ENCODE measurements at regions not wholly inside any gene's neighbourhood (a gene's known extent, or its start where the extent isn't known, plus 50 kb on each side); places are given as distances from the start of the nearest gene placed in this dataset.

- FAIRE-seq (peak; percentile 81), DNase-seq (ENCODE audit: insufficient read length, low spot score) (no peak)
- no peak for TF ChIP-seq POLR2A (IDR thresholded peaks at IDR 0.05; ENCODE audit: low read depth, low read length)
Observed at GRCh38 chr20:7496394-7496991, 443.8 kb downstream of the HAO1 start.

- DNase-seq (ENCODE audit: insufficient read length, low spot score) (peak; percentile 19), FAIRE-seq (peak; percentile 98)
- TF ChIP-seq POLR2A (IDR thresholded peaks at IDR 0.05; ENCODE audit: low read depth, low read length) = no peak
Observed at GRCh38 chr20:7497985-7498384, 442.3 kb downstream of the HAO1 start.

- no peak for TF ChIP-seq POLR2A (IDR thresholded peaks at IDR 0.05; ENCODE audit: low read depth, low read length)
- FAIRE-seq (no peak), DNase-seq (ENCODE audit: insufficient read length, low spot score) (no peak)
Observed at GRCh38 chr20:7499201-7499600, 441.1 kb downstream of the HAO1 start.

DNA sequence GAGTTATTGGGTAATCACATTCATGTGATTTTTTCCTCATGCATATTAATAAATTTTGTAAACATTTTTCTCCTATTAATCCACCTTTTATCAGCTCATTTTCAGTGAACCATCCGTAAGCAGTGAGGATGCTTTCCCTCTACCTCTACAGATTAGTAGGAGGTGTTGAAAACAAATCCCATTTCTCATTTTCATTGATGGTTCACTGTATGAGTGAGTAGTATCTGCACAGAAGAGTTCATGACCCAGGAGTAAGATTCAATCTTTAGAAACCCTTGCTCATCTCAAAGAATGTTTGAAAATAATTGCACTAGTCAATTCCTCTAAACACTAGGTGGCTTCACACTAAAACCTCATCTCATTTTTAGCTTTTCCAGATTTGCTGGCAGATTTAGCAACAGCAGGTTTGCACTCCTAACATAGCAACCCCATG lies 440.0 kb downstream of the HAO1 start:
- DNase-seq (ENCODE audit: insufficient read length, low spot score) (no peak), FAIRE-seq (no peak)
- no peak for TF ChIP-seq POLR2A (IDR thresholded peaks at IDR 0.05; ENCODE audit: low read depth, low read length)

DNA sequence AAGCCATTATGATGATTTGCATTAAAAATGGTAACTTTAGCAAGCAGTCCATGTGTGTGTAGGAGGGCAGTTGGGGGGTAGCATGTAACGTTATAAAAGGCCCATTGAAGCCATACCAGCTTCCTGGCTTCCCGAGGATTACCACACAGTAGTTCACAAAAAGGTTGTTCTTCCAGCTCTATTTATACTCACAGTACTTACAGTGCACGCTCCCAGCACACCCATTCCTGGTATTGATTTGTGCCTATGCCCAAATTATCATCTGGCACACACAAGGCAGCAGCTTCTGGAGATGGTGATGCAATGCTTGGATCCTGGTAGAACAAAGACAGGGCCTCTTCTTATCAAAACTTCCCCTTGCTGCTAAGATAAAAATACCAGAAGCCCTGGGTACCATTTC lies 436.8 kb downstream of the HAO1 start:
- DNase-seq (ENCODE audit: insufficient read length, low spot score) = no peak
- FAIRE-seq = no peak
- TF ChIP-seq POLR2A (IDR thresholded peaks at IDR 0.05; ENCODE audit: low read depth, low read length) = no peak

GRCh38 chr20:7505152-7505834 lies 435.0 kb downstream of the HAO1 start:
- no peak for TF ChIP-seq POLR2A (IDR thresholded peaks at IDR 0.05; ENCODE audit: low read depth, low read length)
- DNase-seq (ENCODE audit: insufficient read length, low spot score) (no peak), FAIRE-seq (no peak)

GRCh38 chr20:7505835-7506221 lies 434.4 kb downstream of the HAO1 start:
- FAIRE-seq = no peak
- DNase-seq (ENCODE audit: insufficient read length, low spot score) = no peak
- no peak for TF ChIP-seq POLR2A (IDR thresholded peaks at IDR 0.05; ENCODE audit: low read depth, low read length)

DNA sequence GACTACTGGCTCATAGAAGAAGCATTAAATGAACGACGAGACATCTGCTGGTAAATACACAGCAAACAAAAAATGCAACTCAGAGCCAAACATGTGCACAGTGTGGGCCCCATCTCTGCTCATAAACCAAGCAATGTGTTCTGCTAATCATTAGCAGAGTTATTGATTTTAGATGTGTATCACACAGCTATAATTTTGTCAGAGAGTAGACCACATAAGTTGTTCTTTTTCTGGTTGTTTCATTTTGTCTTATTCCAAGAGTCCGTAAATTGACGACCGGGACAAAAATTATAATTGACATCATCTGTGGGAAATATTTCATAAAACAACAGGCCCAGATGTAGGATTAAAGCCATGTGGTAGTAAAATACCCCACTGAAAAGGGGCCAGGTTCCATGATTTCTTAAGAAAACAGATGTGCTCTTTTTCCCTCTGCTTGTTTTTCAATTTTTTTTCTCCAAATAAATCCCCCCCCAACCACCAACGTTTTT lies 423.6 kb downstream of the HAO1 start:
- FAIRE-seq = no peak
- TF ChIP-seq POLR2A (IDR thresholded peaks at IDR 0.05; ENCODE audit: low read depth, low read length) = no peak
- DNase-seq (ENCODE audit: insufficient read length, low spot score) = no peak

DNA sequence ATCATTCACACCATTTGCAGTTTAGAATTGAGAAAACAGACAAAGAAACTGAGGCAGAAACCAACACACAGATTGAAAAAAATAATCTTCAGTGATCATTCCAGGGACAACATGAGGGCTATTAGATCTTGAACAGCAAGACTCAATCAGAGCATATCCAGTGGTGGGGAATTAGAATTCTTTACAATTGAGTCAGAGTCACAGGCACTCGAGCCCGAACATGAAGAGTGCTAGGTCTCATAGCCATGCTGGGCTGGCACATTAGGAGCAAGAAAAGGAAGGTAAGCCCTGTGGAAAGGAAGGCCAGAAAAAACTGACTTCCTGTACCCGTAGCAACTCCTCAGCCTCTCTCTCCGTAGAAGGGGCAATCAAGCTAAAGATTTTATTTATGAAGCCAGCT lies 419.9 kb downstream of the HAO1 start:
- DNase-seq (ENCODE audit: insufficient read length, low spot score) = no peak
- TF ChIP-seq POLR2A (IDR thresholded peaks at IDR 0.05; ENCODE audit: low read depth, low read length) = no peak
- no peak for FAIRE-seq

DNA sequence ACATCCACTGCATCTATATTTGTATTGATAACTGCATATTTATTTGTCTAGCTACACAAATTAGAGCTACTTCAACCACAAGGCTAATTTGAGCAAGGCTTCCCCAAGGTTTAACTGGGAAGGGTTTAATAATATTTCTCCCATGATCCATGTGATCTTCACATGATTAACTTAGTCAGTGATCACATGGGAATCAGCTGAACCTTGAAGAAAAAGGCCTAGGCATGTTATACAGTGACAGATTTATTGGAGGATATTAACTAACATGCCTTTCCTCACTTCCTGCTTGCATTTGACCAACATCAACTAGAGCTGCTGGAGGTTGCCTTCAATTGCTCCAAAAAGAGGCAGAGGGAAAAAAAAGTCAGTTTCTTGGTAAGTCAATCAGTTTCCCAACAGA lies 417.0 kb downstream of the HAO1 start:
- no peak for TF ChIP-seq POLR2A (IDR thresholded peaks at IDR 0.05; ENCODE audit: low read depth, low read length)
- no peak for FAIRE-seq

GRCh38 chr20:7540018-7540417 lies 400.2 kb downstream of the HAO1 start:
- FAIRE-seq (no peak), DNase-seq (ENCODE audit: insufficient read length, low spot score) (no peak)
- TF ChIP-seq POLR2A (IDR thresholded peaks at IDR 0.05; ENCODE audit: low read depth, low read length) = no peak

More for the DNA sequence above, 417.0 kb downstream of the HAO1 start:
- DNase-seq (ENCODE audit: insufficient read length, low spot score) = no peak

- no peak for TF ChIP-seq POLR2A (IDR thresholded peaks at IDR 0.05; ENCODE audit: low read depth, low read length)
- DNase-seq (ENCODE audit: insufficient read length, low spot score) = no peak
- no peak for FAIRE-seq
Observed at GRCh38 chr20:7540923-7541322, 399.3 kb downstream of the HAO1 start.

DNA sequence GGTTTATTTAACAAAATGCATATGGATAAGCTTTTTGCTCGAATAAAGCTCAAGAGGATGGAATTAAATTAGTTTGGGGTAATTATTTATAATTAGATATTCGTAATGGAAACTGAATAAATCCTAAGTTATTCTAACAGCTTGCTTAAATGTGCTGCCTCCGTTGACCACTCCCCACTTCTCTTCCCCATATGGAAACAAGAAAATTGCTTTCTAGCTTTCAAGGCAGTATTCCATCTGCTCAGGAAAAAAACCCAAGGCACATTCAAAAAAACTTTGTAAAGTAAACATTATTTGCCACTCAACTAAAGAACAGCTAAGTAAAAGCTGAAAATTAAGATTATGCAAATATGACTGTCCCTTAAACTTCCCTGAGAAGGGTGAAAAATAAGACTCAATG lies 369.2 kb downstream of the HAO1 start:
- DNase-seq (ENCODE audit: insufficient read length, low spot score) (no peak), FAIRE-seq (no peak)
- TF ChIP-seq POLR2A (IDR thresholded peaks at IDR 0.05; ENCODE audit: low read depth, low read length) = no peak

- TF ChIP-seq POLR2A (IDR thresholded peaks at IDR 0.05; ENCODE audit: low read depth, low read length) = no peak
- no peak for FAIRE-seq
- no peak for DNase-seq (ENCODE audit: insufficient read length, low spot score)
Observed at GRCh38 chr20:7571521-7572055, 368.7 kb downstream of the HAO1 start.

DNA sequence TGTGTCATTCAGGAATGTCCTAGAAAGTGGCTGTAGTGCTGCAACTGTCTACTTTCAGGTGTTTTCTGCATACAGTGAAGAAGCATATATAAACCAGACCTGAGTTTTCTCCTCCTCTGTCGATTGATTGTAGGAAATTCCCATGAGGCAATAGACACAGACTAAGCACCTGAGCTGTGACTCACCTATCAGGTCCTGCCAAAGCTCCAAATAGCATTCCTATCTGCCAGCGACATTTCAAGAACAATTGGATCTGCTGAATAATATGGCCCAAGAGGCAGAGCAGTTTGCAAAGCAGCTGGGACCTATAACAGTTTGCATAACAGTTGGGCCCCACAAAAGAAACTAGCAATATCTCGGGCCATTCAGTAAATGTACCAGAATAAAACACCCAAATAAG lies 360.4 kb downstream of the HAO1 start:
- TF ChIP-seq POLR2A (IDR thresholded peaks at IDR 0.05; ENCODE audit: low read depth, low read length) = no peak
- FAIRE-seq (no peak), DNase-seq (ENCODE audit: insufficient read length, low spot score) (no peak)
